ENCODE measurements at regions not wholly inside any gene's neighbourhood (a gene's known extent, or its start where the extent isn't known, plus 50 kb on each side); places are given as distances from the start of the nearest gene placed in this dataset. TPM values are rescaled to one million over a fixed set of nuclear protein-coding genes. Genes with fewer than 3 reads are reported as not detected.

DNA sequence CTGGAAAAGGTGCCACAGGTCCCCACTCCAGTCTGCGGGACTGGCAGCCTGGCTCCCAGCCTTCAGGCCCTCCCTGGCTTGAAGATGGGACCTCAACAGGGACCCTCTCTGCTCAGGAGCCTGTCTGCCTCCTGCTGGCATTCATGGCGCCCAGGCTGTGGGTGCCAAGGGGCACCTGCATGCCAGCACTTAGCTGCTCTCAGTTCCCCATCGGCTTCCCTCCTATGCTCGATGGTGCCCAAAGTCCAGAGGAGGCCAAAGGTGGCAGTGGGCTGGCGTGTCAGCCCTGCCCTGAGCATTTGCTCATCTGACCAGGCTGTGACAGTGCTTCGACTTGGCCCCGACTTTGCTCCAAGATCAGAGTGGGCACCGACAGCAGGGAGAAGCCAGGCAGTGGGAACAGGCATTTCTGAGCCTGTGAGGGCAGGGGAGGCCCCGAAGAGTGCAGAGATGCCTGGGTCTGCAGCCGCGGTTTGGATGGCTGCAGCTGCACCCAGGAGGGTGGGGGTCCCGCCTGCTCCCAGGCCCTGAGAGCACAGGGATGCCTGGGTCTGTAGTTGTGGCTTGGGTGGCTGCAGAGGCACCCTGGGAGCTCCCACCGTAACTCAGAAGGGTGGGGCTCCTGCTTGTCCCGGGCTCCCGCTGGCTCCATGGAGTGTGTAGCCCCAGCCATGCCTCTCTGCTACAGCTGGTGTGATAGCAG lies 463.6 kb downstream of the TBC1D22A start:
- no peak for DNase-seq
- H3K79me2 ChIP-seq (ENCODE audit: insufficient read depth): no peaks in the 10 kb centered on the region
- H3K4me2 ChIP-seq (ENCODE audit: unreplicated experiment): no peak overlapping the region
- no peaks in the 10 kb centered on the region for H3K9me2 ChIP-seq (ENCODE audit: insufficient read depth)
- H2AFZ ChIP-seq: no peak overlapping the region
- H3K4me3 ChIP-seq: no peak overlapping the region
- no peaks in the 10 kb centered on the region for H4K20me1 ChIP-seq (ENCODE audit: insufficient read depth)
- H3K4me1 ChIP-seq (ENCODE audit: insufficient read depth): no peaks in the 10 kb centered on the region
- no peaks in the 10 kb centered on the region for H3K9me3 ChIP-seq (ENCODE audit: low read depth)
- in situ Hi-C loops (cut with MboI): no loop called here
- H3K9ac ChIP-seq: no peak overlapping the region
- H3K27ac ChIP-seq: no peak overlapping the region
- TF ChIP-seq EZH2phosphoT487 (IDR thresholded peaks at IDR 0.05; ENCODE audit: insufficient read depth, low read depth) (no peak), EZH2 (IDR thresholded peaks at IDR 0.05; ENCODE audit: insufficient read depth, poor library complexity, severe bottlenecking) (no peak)
- 0 out of 2 replicates have a peak, but pooled peaks cover 10% of the 10 kb centered on the region for H3K27me3 ChIP-seq (replicated peaks; ENCODE audit: insufficient read depth)
- WGBS, 2 experiments (ENCODE audit: low coverage in 1 of 2, low lambda C conversion rate in 2 of 2, missing lambda C conversion rate in 2 of 2): 49% methylated on average over 15 of the region's 15 CpGs
- no peaks in the 10 kb centered on the region for H3F3A ChIP-seq (ENCODE audit: insufficient read depth)
- no peaks in the 10 kb centered on the region for H3K36me3 ChIP-seq (ENCODE audit: low read depth)

DNA sequence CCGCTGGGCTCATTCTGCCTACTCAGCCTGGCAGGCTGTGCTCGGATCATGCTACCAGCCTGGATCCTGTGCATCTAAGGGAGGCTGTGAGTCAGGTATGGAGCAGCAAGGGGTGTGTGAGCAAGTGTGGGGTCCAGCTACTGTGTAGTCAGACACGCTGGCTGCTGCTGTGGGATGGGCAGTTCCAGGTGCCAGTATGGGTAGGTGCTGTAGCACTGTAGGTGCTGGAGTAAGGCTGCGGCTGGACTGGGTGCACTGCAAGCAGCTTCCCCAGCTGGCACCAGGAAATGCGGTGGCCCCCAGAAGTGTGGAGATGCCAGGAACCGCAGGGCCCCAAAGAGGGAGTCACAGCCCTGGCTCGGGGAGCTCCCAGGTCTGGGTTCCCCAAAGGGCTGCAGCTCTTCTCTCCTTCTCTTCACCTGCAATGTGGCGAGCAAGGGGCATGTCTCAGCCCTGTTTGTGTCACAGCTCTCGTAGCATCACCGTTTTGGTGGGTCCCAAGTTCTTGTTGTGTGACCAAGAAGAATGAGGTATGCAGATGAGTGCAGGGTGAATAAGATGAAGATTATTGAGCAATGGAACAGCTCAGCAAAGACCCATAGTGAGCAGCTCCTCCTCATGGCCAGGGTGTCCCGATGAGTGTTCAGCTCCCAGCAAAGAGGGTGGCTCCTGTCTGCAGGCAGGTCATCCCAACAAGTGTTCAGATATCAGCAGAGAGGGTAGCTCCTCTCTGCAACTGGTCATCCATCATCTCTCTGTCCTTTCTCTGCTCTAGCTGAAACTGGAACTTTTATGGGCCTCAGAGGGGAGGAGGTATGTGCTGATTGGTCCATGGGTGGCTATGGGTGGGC lies 462.9 kb downstream of the TBC1D22A start:
- 52 to 62% methylated on average over 11 of the region's 11 CpGs for WGBS, 2 experiments (ENCODE audit: low coverage in 1 of 2, low lambda C conversion rate in 2 of 2, missing lambda C conversion rate in 2 of 2)
- H4K20me1 ChIP-seq (ENCODE audit: insufficient read depth): no peaks in the 10 kb centered on the region
- H3K4me2 ChIP-seq (ENCODE audit: unreplicated experiment): no peak overlapping the region
- H2AFZ ChIP-seq: no peak overlapping the region
- H3F3A ChIP-seq (ENCODE audit: insufficient read depth): no peaks in the 10 kb centered on the region
- in situ Hi-C loops (cut with MboI): no loop called here
- no peak overlapping the region for H3K9ac ChIP-seq
- H3K79me2 ChIP-seq (ENCODE audit: insufficient read depth): no peaks in the 10 kb centered on the region
- H3K4me1 ChIP-seq (ENCODE audit: insufficient read depth): no peaks in the 10 kb centered on the region
- no peaks in the 10 kb centered on the region for H3K9me2 ChIP-seq (ENCODE audit: insufficient read depth)
- 0 out of 2 replicates have a peak, but pooled peaks cover 10% of the 10 kb centered on the region for H3K27me3 ChIP-seq (replicated peaks; ENCODE audit: insufficient read depth)
- no peak overlapping the region for H3K27ac ChIP-seq
- no peaks in the 10 kb centered on the region for H3K9me3 ChIP-seq (ENCODE audit: low read depth)
- H3K4me3 ChIP-seq: no peak overlapping the region
- DNase-seq: no peak
- no peaks in the 10 kb centered on the region for H3K36me3 ChIP-seq (ENCODE audit: low read depth)
- TF ChIP-seq EZH2phosphoT487 (IDR thresholded peaks at IDR 0.05; ENCODE audit: insufficient read depth, low read depth) (no peak), EZH2 (IDR thresholded peaks at IDR 0.05; ENCODE audit: insufficient read depth, poor library complexity, severe bottlenecking) (no peak)

Small RNA genes lying in the stretch of these regions (microRNA-seq; reads per million reads assigned to microRNA genes)
- gene MIR3201 (ENCODE audit: borderline number of aligned reads) (not detected), gene MIR3667 (ENCODE audit: borderline number of aligned reads) (not detected), gene MIR4535 (ENCODE audit: borderline number of aligned reads) (not detected)

Small RNA genes lying in the stretch of these regions (small RNA-seq; reads per million reads assigned to genes)
- gene MIR3201 (ENCODE audit: low read depth, low replicate concordance) (not detected), gene MIR3667 (ENCODE audit: low read depth, low replicate concordance) (not detected), gene MIR4535 (ENCODE audit: low read depth, low replicate concordance) (not detected)
